ENCODE measurements at regions not wholly inside any gene's neighbourhood (a gene's known extent, or its start where the extent isn't known, plus 50 kb on each side); places are given as distances from the start of the nearest gene placed in this dataset.
"Not testable (repeated sequence)": the region's sequence is repeated elsewhere in the genome, so short reads cannot be mapped to it uniquely, and the experiment has no call there.

DNA sequence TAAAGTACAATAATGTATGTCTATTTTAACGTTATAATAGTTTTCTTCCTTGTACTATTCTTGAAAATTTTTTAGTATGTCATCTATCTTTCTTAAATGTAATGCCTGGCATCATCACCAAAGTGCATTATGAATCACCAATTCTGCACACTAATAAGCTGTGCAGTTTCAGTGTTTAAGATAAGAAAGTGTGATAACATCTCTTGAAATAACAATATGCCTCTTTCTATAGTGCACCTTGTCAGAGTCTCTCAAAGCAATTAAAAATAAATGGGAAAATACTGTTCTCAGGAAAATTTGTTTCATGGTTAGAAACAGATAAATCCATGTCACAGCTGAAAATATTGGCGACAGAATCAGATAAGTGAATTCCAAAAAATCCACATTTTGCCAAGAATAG, 457.4 kb upstream of the PCDH10 start:
- Histone ChIP-seq H3K27ac (ENCODE audit: low read depth, low read length, poor library complexity, severe bottlenecking) (no peak overlapping the region), H3K36me3 (ENCODE audit: insufficient read depth, low read length, poor library complexity, severe bottlenecking) (no peaks in the 10 kb centered on the region), H3K4me3 (ENCODE audit: low read depth, low read length, poor library complexity, severe bottlenecking) (no peak overlapping the region), H3K27me3 (replicated peaks; ENCODE audit: insufficient read depth, low read depth, low read length, poor library complexity) (no peaks in the 10 kb centered on the region), H3K4me1 (ENCODE audit: insufficient read depth, low read length, poor library complexity, severe bottlenecking) (no peaks in the 10 kb centered on the region), H3K9me3 (ENCODE audit: low read depth, low read length, poor library complexity, severe bottlenecking) (peaks cover 17% of the 10 kb centered on the region)
- intact Hi-C loops (cut with micrococcal nuclease; ENCODE audit: unreplicated experiment) = no loop called here
- no peak for TF ChIP-seq EZH2 (IDR thresholded peaks at IDR 0.05; ENCODE audit: borderline replicate concordance, low read depth, low read length, poor library complexity, severe bottlenecking)
- TF ChIP-seq, protein P1, sequence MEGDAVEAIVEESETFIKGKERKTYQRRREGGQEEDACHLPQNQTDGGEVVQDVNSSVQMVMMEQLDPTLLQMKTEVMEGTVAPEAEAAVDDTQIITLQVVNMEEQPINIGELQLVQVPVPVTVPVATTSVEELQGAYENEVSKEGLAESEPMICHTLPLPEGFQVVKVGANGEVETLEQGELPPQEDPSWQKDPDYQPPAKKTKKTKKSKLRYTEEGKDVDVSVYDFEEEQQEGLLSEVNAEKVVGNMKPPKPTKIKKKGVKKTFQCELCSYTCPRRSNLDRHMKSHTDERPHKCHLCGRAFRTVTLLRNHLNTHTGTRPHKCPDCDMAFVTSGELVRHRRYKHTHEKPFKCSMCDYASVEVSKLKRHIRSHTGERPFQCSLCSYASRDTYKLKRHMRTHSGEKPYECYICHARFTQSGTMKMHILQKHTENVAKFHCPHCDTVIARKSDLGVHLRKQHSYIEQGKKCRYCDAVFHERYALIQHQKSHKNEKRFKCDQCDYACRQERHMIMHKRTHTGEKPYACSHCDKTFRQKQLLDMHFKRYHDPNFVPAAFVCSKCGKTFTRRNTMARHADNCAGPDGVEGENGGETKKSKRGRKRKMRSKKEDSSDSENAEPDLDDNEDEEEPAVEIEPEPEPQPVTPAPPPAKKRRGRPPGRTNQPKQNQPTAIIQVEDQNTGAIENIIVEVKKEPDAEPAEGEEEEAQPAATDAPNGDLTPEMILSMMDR (conservative IDR thresholded peaks at IDR 0.05; ENCODE audit: low read depth, low read length) = no peak
- BruUV-seq (replicated peaks) = no TSS peak
- CTCF ChIA-PET = no interaction called here
- no peak for DNase-seq (ENCODE audit: low spot score)
- POLR2A ChIA-PET (ENCODE audit: low non-redundant PET) = no interaction called here

DNA sequence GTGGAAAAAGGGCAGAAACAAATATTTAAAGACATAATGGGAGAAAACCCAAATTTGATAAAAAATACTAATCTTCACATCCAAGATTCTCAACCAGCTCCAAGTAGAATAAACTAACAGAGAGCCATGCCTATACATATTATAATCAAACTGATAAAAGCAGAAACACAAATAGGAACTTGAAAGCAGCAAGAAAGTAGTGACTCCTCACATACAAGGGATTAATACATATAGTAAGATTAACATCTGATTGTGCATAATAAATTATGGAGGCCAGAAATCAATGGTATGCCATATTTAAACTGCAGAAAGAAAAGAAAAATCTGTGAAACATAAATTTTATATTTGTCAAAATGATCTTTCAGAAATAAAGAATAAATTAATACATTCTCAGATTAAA, 454.3 kb upstream of the PCDH10 start:
- no TSS peak for BruUV-seq (replicated peaks)
- H3K9me3 ChIP-seq (ENCODE audit: low read depth, low read length, poor library complexity, severe bottlenecking) = peaks cover 15% of the 10 kb centered on the region
- TF ChIP-seq, protein P1 (conservative IDR thresholded peaks at IDR 0.05; ENCODE audit: low read depth, low read length) = no peak
- no peak for TF ChIP-seq EZH2 (IDR thresholded peaks at IDR 0.05; ENCODE audit: borderline replicate concordance, low read depth, low read length, poor library complexity, severe bottlenecking)
- no peaks in the 10 kb centered on the region for H3K27me3 ChIP-seq (replicated peaks; ENCODE audit: insufficient read depth, low read depth, low read length, poor library complexity)
- intact Hi-C loops (cut with micrococcal nuclease; ENCODE audit: unreplicated experiment) = no loop called here
- H3K36me3 ChIP-seq (ENCODE audit: insufficient read depth, low read length, poor library complexity, severe bottlenecking) = no peaks in the 10 kb centered on the region
- no peak overlapping the region for H3K27ac ChIP-seq (ENCODE audit: low read depth, low read length, poor library complexity, severe bottlenecking)
- H3K4me3 ChIP-seq (ENCODE audit: low read depth, low read length, poor library complexity, severe bottlenecking) = no peak overlapping the region
- no peaks in the 10 kb centered on the region for H3K4me1 ChIP-seq (ENCODE audit: insufficient read depth, low read length, poor library complexity, severe bottlenecking)
- CTCF ChIA-PET = no interaction called here
- POLR2A ChIA-PET (ENCODE audit: low non-redundant PET) = no interaction called here
- DNase-seq (ENCODE audit: low spot score) = no peak

DNA sequence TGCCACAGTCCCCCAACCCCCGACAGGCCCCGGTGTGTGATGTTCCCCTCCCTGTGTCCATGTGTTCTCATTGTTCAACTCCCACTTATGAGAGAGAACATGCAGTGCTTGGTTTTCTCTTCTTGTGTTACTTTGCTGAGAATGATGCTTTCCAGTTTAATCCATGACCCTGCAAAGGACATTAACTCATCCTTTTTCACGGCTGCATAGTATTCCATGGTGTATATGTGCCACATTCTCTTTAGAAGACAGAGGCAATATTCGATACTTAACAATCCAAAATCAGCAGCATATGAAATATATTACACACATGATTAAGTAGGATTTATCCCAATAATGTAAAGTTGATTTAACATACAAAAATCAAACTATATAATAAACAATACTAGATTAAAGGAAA, 451.6 kb upstream of the PCDH10 start:
- intact Hi-C loops (cut with micrococcal nuclease; ENCODE audit: unreplicated experiment); H3K4me1 ChIP-seq (ENCODE audit: insufficient read depth, low read length, poor library complexity, severe bottlenecking); H3K27me3 ChIP-seq (replicated peaks; ENCODE audit: insufficient read depth, low read depth, low read length, poor library complexity); DNase-seq (ENCODE audit: low spot score); H3K36me3 ChIP-seq (ENCODE audit: insufficient read depth, low read length, poor library complexity, severe bottlenecking); CTCF ChIA-PET; H3K4me3 ChIP-seq (ENCODE audit: low read depth, low read length, poor library complexity, severe bottlenecking); BruUV-seq (replicated peaks); H3K27ac ChIP-seq (ENCODE audit: low read depth, low read length, poor library complexity, severe bottlenecking); POLR2A ChIA-PET (ENCODE audit: low non-redundant PET): not testable (repeated sequence)
- peaks cover 15% of the 10 kb centered on the region for H3K9me3 ChIP-seq (ENCODE audit: low read depth, low read length, poor library complexity, severe bottlenecking)

DNA sequence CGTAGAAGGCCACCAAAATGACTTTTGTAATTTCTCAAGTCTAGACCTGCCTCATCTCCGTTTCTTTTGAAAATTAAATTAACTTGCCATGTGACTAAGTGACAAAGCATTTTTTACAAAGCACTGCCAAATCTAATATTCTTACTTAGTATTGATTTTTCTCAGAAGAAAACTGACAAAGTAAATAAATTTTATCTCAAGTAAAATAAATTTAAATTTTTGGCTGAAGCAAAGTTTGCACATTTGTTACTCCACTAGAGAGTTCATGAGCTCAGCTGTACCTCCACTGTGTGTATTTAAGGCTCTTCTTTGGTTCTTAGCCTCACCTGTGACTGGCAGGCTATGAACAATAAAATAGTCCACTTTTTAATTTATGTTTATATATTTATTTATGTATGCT, 441.1 kb upstream of the PCDH10 start:
- POLR2A ChIA-PET (ENCODE audit: low non-redundant PET) = no interaction called here

More for the DNA sequence above, 441.1 kb upstream of the PCDH10 start:
- no peaks in the 10 kb centered on the region for H3K27me3 ChIP-seq (replicated peaks; ENCODE audit: insufficient read depth, low read depth, low read length, poor library complexity)
- CTCF ChIA-PET = no interaction called here
- intact Hi-C loops (cut with micrococcal nuclease; ENCODE audit: unreplicated experiment) = no loop called here
- H3K9me3 ChIP-seq (ENCODE audit: low read depth, low read length, poor library complexity, severe bottlenecking) = no peaks in the 10 kb centered on the region
- H3K4me1 ChIP-seq (ENCODE audit: insufficient read depth, low read length, poor library complexity, severe bottlenecking) = no peaks in the 10 kb centered on the region
- DNase-seq (ENCODE audit: low spot score) = no peak
- no peak for TF ChIP-seq EZH2 (IDR thresholded peaks at IDR 0.05; ENCODE audit: borderline replicate concordance, low read depth, low read length, poor library complexity, severe bottlenecking)
- TF ChIP-seq, protein P1 (conservative IDR thresholded peaks at IDR 0.05; ENCODE audit: low read depth, low read length) = no peak
- BruUV-seq (replicated peaks) = no TSS peak
- H3K4me3 ChIP-seq (ENCODE audit: low read depth, low read length, poor library complexity, severe bottlenecking) = no peak overlapping the region
- no peak overlapping the region for H3K27ac ChIP-seq (ENCODE audit: low read depth, low read length, poor library complexity, severe bottlenecking)
- no peaks in the 10 kb centered on the region for H3K36me3 ChIP-seq (ENCODE audit: insufficient read depth, low read length, poor library complexity, severe bottlenecking)
